ENCODE measurements at regions not wholly inside any gene's neighbourhood (a gene's known extent, or its start where the extent isn't known, plus 50 kb on each side); places are given as distances from the start of the nearest gene placed in this dataset.

DNA sequence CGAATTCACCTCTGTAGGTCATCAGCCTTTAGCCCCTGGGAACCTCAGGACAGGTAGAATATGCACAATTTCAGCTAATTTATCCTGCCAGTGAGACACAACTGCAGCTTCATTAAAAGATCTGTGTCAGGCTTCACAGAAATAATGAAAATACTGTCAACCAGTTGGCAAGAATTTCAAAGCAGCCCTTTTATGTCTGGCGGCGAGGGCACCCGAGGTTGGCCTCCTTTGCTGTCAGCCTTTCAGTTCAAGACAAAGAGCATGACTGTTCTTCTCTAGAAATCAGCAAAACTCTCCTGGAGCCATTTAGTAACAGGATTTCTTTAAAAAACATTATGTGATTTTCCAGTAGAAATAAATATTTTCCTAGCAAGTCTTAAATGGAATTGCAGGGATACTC is 75.9 kb downstream of the BBS10 start:
- no peaks in the 10 kb centered on the region for H3K9me3 ChIP-seq (ENCODE audit: control insufficient read depth, insufficient read depth, low read length)
- H2BK20ac ChIP-seq (ENCODE audit: low read depth, low read length) = no peak overlapping the region; the same call in 1 of the 2 replicates
- dilution Hi-C loops (cut with HindIII; ENCODE audit: low sequenced_read_pairs, unreplicated experiment) = no loop called here
- no peak overlapping the region for H3K18ac ChIP-seq (ENCODE audit: low read depth, low read length)
- no peak overlapping the region for H3K9ac ChIP-seq (ENCODE audit: low read depth, low read length)
- intact Hi-C loops (cut with micrococcal nuclease) = no loop called here
- DNase-seq = no peak
- H2AK9ac ChIP-seq (replicated peaks; ENCODE audit: low read depth, low read length, poor library complexity) = no peak overlapping the region
- in situ Hi-C loops (cut with MboI; ENCODE audit: low sequenced_read_pairs) = no loop called here
- H4K5ac ChIP-seq (ENCODE audit: low read depth, low read length) = no peak overlapping the region
- H2AFZ ChIP-seq (replicated peaks; ENCODE audit: low read length, poor library complexity) = no peak overlapping the region
- H3K36me3 ChIP-seq (ENCODE audit: control insufficient read depth, insufficient read depth, low read length) = no peaks in the 10 kb centered on the region; the same call in 1 of the 2 replicates
- H3K27ac ChIP-seq (ENCODE audit: insufficient read depth, low read length) = no peak overlapping the region
- no peak overlapping the region for H2BK15ac ChIP-seq (ENCODE audit: low read depth, low read length)
- H3K56ac ChIP-seq (ENCODE audit: extremely low read depth, insufficient read depth, low read length) = no peak overlapping the region
- H3K14ac ChIP-seq (replicated peaks; ENCODE audit: low read depth, low read length) = no peak overlapping the region
- ChIA-PET CTCF (interaction anchor here (1.8 kb wide), 1 partner anchor 75 kb away, joined by 4 read pairs; no protein-coding TSS in a partner anchor), POLR2A (ENCODE audit: unreplicated experiment) (no interaction called here)
- H3K27me3 ChIP-seq (ENCODE audit: control insufficient read depth, insufficient read depth, low read length) = no peaks in the 10 kb centered on the region
- 92% methylated on average over 2 of the region's 4 CpGs; no CpG with 5 or more reads in 1 of the 2 experiments for WGBS, 2 experiments (ENCODE audit: extremely low coverage in 2 of 2, insufficient read length in 1 of 2)
- H3K4me3 ChIP-seq (ENCODE audit: insufficient read depth, low read depth, low read length) = no peak overlapping the region
- TF ChIP-seq FOS (IDR thresholded peaks at IDR 0.05; ENCODE audit: low read depth, low read length) = no peak
- TF ChIP-seq CEBPB (IDR thresholded peaks at IDR 0.05; ENCODE audit: low read depth, low read length) = no peak
- no peak for TF ChIP-seq SMC3 (IDR thresholded peaks at IDR 0.05; ENCODE audit: low read depth, low read length)
- TF ChIP-seq, protein P1, sequence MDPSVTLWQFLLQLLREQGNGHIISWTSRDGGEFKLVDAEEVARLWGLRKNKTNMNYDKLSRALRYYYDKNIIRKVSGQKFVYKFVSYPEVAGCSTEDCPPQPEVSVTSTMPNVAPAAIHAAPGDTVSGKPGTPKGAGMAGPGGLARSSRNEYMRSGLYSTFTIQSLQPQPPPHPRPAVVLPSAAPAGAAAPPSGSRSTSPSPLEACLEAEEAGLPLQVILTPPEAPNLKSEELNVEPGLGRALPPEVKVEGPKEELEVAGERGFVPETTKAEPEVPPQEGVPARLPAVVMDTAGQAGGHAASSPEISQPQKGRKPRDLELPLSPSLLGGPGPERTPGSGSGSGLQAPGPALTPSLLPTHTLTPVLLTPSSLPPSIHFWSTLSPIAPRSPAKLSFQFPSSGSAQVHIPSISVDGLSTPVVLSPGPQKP (IDR thresholded peaks at IDR 0.05; ENCODE audit: borderline replicate concordance, low read depth, low read length) = no peak
- no peak for TF ChIP-seq POLR2A (IDR thresholded peaks at IDR 0.05; ENCODE audit: low read depth, low read length)
- TF ChIP-seq MAZ (IDR thresholded peaks at IDR 0.05; ENCODE audit: borderline replicate concordance, low read depth, low read length) = no peak
- no peak for TF ChIP-seq RAD21 (IDR thresholded peaks at IDR 0.05; ENCODE audit: low read length)
- no peak for TF ChIP-seq CTCF (conservative IDR thresholded peaks at IDR 0.05; ENCODE audit: low read depth, low read length)
- no peak for TF ChIP-seq BHLHE40 (IDR thresholded peaks at IDR 0.05; ENCODE audit: low read depth, low read length)
- TF ChIP-seq RFX5 (IDR thresholded peaks at IDR 0.05; ENCODE audit: low read depth, low read length) = no peak
- TF ChIP-seq CHD1 (IDR thresholded peaks at IDR 0.05; ENCODE audit: low read depth, low read length) = no peak
- TF ChIP-seq USF2 (IDR thresholded peaks at IDR 0.05; ENCODE audit: low read depth, low read length) = no peak
- no peaks in the 10 kb centered on the region for H4K20me1 ChIP-seq (ENCODE audit: insufficient read depth, low read length)
- no peak overlapping the region for H4K91ac ChIP-seq (ENCODE audit: insufficient read depth, low read depth, low read length)
- no peak for ATAC-seq (ENCODE audit: low read depth)
- H2AK5ac ChIP-seq (ENCODE audit: low read depth, low read length) = no peak overlapping the region
- peaks cover 16 to 50% of the 10 kb centered on the region in 2 experiments; a peak in 3 of 4 replicates for H3K79me1 ChIP-seq (ENCODE audit: low read depth in 1 of 2, low read length in 2 of 2)
- no TSS peak for BruUV-seq (replicated peaks)
- peaks cover 30% of the 10 kb centered on the region for H3K9me1 ChIP-seq (ENCODE audit: insufficient read depth, low read length)
- H3K23ac ChIP-seq (ENCODE audit: low read depth, low read length) = no peak overlapping the region
- no peak overlapping the region for H4K8ac ChIP-seq (ENCODE audit: low read depth in 2 of 2, low read length in 2 of 2)
- no peak overlapping the region for H2BK5ac ChIP-seq (ENCODE audit: low read depth, low read length, poor library complexity, severe bottlenecking)
- no peak overlapping the region; the same call in 1 of the 2 replicates for H3K4ac ChIP-seq (ENCODE audit: low read depth, low read length)
- peaks cover 21% of the 10 kb centered on the region for H3K4me1 ChIP-seq (ENCODE audit: control insufficient read depth, insufficient read depth, low read length)
- no peak overlapping the region for H3K4me2 ChIP-seq (ENCODE audit: low read depth, low read length)
- no peak overlapping the region for H2BK120ac ChIP-seq (ENCODE audit: low read depth, low read length)
